SIG-M5 treated with dmso at 0.1 percent for 504 hours (cell line): ENCODE measurements at regions not wholly inside any gene's neighbourhood (a gene's known extent, or its start where the extent isn't known, plus 50 kb on each side); places are given as distances from the start of the nearest gene placed in this dataset.

Experiments
- DNase-seq: peaks from one replicate; lab custom pipeline; 2025; ENCODE audit not compliant: unreplicated experiment; lab: John Stamatoyannopoulos, UW

GRCh38 chr3:31409866-31410265, 122.9 kb upstream of the STT3B start:
- no peak for DNase-seq

DNA sequence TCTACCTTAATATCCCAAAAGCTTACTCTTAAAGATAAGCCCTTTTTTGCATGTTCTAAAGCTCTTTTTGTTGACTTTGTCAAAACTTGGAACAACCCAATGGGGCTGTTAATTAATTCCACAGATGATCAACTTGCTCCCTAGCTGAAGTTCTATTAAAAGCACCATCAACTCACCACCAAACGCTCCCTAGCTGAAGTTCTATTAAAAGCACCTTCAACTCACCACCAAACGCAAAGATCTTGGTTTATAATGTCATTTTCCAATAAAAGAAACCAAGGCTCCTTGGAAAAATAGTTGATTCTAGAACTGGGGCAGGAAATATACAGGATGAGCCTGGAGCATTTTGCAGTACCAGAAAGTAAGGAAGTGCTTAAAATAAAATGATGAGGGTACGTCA, 122.3 kb upstream of the STT3B start:
- no peak for DNase-seq

DNA sequence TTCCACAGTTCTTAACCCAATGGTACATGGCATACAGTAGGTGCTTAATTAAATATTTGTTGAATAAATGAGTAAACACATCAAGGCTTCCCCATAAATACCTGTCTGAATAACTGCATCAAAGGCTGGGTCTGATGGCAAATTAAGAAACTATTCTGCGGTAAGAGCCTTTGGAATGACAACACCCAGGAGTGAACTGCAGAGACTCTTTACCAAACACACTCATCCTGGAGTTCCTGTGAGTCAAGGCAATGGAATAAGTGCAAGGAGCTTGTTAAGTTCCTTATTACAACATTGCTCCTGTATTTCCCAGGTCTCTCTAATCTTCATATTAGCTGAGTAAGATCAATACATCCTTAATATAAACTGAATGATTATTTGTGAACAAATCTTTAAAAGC, 119.9 kb upstream of the STT3B start:
- DNase-seq, result no peak

GRCh38 chr3:31413515-31413914, 119.2 kb upstream of the STT3B start:
- DNase-seq, result no peak

DNA sequence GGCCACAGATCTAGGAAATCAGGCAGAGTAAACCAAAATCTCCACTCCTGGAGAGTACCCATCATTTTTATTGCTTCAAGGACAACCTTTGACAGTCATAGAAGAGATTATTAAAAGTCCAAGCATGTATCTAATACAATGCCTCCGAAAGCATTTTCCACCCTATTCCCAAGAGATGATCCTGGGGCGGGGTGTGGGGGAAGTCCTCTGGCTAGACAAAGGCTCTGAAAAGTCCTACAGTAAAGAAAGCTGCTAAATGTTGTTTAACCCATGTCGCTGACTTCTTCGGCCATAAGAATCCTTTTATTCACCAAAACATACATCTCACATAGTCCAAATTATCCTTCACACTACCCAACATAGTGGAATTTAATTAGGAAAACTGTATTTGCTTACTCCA, 115.7 kb upstream of the STT3B start:
- DNase-seq, result no peak

- no peak for DNase-seq
Measured at GRCh38 chr3:31417486-31417885, 115.2 kb upstream of the STT3B start.

GRCh38 chr3:31420311-31420710, 112.4 kb upstream of the STT3B start:
- DNase-seq, result no peak

- no peak for DNase-seq
Measured at GRCh38 chr3:31421314-31422048, 111.2 kb upstream of the STT3B start.

DNA sequence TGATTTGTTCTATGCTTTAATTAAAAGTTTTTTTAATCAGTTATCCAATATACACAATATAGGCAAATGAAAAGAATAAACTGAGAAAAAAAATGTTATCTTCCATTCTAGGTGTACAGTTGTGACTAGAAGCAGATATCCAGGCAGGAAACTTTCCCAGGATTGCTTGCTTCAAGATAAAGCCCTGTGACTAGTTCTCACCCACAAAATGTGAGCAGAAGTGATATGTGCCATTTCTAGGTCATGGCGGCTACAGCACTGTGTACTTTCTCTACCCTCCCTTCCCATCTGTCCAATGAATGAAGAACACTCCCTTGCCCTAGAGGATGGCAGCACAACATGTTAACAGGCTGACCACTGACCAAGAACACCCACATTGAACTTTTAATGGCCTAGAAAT, 110.5 kb upstream of the STT3B start:
- no peak for DNase-seq

GRCh38 chr3:31423482-31423881, 109.2 kb upstream of the STT3B start:
- DNase-seq, result no peak

- DNase-seq, result no peak
Measured at GRCh38 chr3:31425401-31425800, 107.3 kb upstream of the STT3B start.

DNA sequence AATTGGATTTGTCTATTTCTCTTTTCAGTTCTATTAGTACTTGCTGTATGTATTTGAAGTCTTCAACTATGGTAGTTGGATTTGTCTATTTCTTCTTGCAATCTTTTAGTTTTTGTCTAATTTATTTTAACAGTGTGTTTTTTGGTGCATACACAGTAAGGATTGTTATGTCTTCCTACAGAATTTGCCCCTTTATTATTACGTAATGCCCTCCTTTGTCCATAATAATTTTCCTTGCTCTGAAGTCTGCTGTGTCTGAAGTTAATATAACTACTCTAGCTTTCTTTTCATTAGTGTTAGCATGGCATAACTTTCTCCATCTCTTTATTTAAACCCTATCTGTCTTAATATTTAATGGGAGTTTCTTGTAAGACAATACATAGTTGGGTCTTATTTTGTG, 105.1 kb upstream of the STT3B start:
- DNase-seq, result no peak

GRCh38 chr3:31431321-31431720, 101.4 kb upstream of the STT3B start:
- DNase-seq, result no peak

- DNase-seq, result no peak
Measured at GRCh38 chr3:31432897-31433678, 99.6 kb upstream of the STT3B start.

- no peak for DNase-seq
Measured at GRCh38 chr3:31433679-31433992, 99.1 kb upstream of the STT3B start.

DNA sequence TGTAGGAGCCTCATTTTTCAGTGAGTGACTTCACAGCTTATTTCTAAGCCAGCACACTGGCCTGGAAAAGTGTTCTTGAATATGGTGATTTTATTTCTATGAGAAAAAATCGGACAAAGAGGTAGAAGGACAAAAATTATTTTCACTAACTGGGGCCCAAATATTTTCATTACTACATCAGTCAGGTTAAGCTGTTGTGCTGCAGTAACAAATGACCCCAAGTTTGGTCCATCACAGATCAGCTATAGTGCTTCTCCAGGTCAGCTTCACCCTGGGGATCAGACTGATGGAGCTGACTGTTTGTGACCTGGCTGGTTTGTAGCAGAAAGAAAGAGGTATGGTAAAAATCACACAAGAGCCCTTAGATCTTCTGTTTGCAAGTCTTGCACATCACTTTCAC, 97.9 kb upstream of the STT3B start:
- no peak for DNase-seq

GRCh38 chr3:31436830-31437229, 95.9 kb upstream of the STT3B start:
- no peak for DNase-seq

- no peak for DNase-seq
Measured at GRCh38 chr3:31438742-31439141, 94.0 kb upstream of the STT3B start.

- no peak for DNase-seq
Measured at GRCh38 chr3:31439890-31440750, 92.6 kb upstream of the STT3B start.

DNA sequence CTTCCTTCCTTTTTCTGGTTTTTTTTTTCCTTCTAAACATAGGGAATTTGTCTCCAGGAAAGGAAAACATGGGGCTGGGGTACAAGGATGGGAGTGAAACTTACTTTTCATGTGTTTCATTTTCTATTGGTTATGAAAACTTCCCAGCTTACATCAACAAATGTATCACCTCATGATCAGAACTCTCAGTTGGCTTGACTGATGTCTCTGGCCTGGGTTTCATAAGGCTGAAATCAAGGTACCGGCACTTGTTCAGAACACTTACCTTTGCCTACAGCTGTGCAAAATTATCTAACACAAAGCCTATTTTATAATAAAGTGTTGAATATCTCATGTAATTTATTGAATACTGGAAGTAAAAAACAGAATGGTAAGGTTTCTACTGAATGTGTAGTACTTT, 91.8 kb upstream of the STT3B start:
- DNase-seq, result no peak

- DNase-seq, result no peak
Measured at GRCh38 chr3:31442755-31443154, 90.0 kb upstream of the STT3B start.
